Naive thymus-derived CD4-positive, alpha-beta T cell (primary cell): ENCODE measurements at regions not wholly inside any gene's neighbourhood (a gene's known extent, or its start where the extent isn't known, plus 50 kb on each side); places are given as distances from the start of the nearest gene placed in this dataset.

Experiments used
- ATAC-seq: fragments of 150-1000 bp; cut with Tn5 transposase; 2 replicates; pipeline ENCODE4 v1.10.0; 2021; ENCODE audit warnings: mild to moderate bottlenecking, moderate library complexity
- CTCF ChIA-PET: fragments of 350-600 bp; sonication (Branson Sonifier 250); formaldehyde crosslinking; loops from one replicate; lab custom pipeline; 2021; ENCODE audit warnings: antibody characterized with exemption; lab: Charles Lee
- POLR2A ChIA-PET: fragments of 350-600 bp; sonication (Branson Sonifier 250); formaldehyde crosslinking; loops from one replicate; lab custom pipeline; 2021; ENCODE audit warnings: antibody characterized with exemption, inconsistent platforms; lab: Charles Lee
- DNase-seq, 9 donors: peaks; one replicate each; pipeline versions ENCODE4 v3.0.0 to v3.0.0-alpha.2; 2020 to 2022; ENCODE audit warnings: mixed read lengths in 1 of 9
- H3K27ac ChIP-seq: one replicate; pipeline ENCODE4 v1.7.0; 2013; ENCODE audit warnings: mild to moderate bottlenecking, low read depth, low read length, moderate library complexity
- H3K27me3 ChIP-seq, 2 donors: one replicate each; pipeline ENCODE4 v1.7.0; 2013; ENCODE audit warnings: low read length in 2 of 2, mild to moderate bottlenecking in 2 of 2, moderate library complexity in 2 of 2; ENCODE audit not compliant: control insufficient read depth in 2 of 2, insufficient read depth in 2 of 2
- H3K36me3 ChIP-seq, 3 experiments: 1 replicate in 2 of 3; 2 replicates in 1 of 3; pipeline ENCODE4 v1.7.0; 2013; ENCODE audit warnings: low read length in 3 of 3, mild to moderate bottlenecking in 3 of 3, moderate library complexity in 1 of 3; ENCODE audit not compliant: insufficient read depth in 3 of 3, control insufficient read depth in 2 of 3
- H3K4me1 ChIP-seq, 2 donors: one replicate each; pipeline ENCODE4 v1.7.0; 2013; ENCODE audit warnings: low read length in 2 of 2, mild to moderate bottlenecking in 2 of 2, moderate library complexity in 1 of 2; ENCODE audit not compliant: control insufficient read depth in 2 of 2, insufficient read depth in 2 of 2
- H3K4me3 ChIP-seq: 2 replicates; pipeline ENCODE4 v1.7.0; 2013; ENCODE audit warnings: mild to moderate bottlenecking, low read length
- H3K9me3 ChIP-seq, 3 experiments: 1 replicate in 2 of 3; 2 replicates in 1 of 3; pipeline ENCODE4 v1.7.0; 2013; ENCODE audit warnings: low read length in 3 of 3; ENCODE audit not compliant: control insufficient read depth in 2 of 3
- H3K27ac Mint-ChIP-seq, 9 donors: one replicate each; pipeline ENCODE4 v1.8.0; 2020 to 2022; ENCODE audit warnings: mixed read lengths in 9 of 9, mild to moderate bottlenecking in 8 of 9, moderate library complexity in 5 of 9, inconsistent platforms in 2 of 9
- H3K27me3 Mint-ChIP-seq, 5 donors: one replicate each; pipeline ENCODE4 v1.8.0; 2021 to 2022; ENCODE audit warnings: mixed read lengths in 5 of 5, mild to moderate bottlenecking in 1 of 5
- H3K36me3 Mint-ChIP-seq, 5 donors: one replicate each; pipeline ENCODE4 v1.8.0; 2020 to 2022; ENCODE audit warnings: mixed read lengths in 5 of 5, mild to moderate bottlenecking in 3 of 5, inconsistent platforms in 1 of 5
- H3K4me1 Mint-ChIP-seq, 7 donors: one replicate each; pipeline ENCODE4 v1.8.0; 2020 to 2022; ENCODE audit warnings: mixed read lengths in 7 of 7, mild to moderate bottlenecking in 3 of 7, inconsistent platforms in 1 of 7
- H3K4me3 Mint-ChIP-seq, 10 donors: one replicate each; pipeline ENCODE4 v1.8.0; 2020 to 2022; ENCODE audit warnings: mild to moderate bottlenecking in 10 of 10, mixed read lengths in 10 of 10, moderate library complexity in 6 of 10, inconsistent platforms in 2 of 10
- H3K9me3 Mint-ChIP-seq, 11 donors: one replicate each; pipeline ENCODE4 v1.8.0; 2020 to 2022; ENCODE audit warnings: mixed read lengths in 11 of 11, mild to moderate bottlenecking in 4 of 11, inconsistent platforms in 1 of 11, moderate library complexity in 1 of 11
- intact Hi-C, 2 donors: fragments of 100-400 bp; cut with micrococcal nuclease; formaldehyde crosslinking; loops; one replicate each; pipeline ENCODE4 v1.15.1; 2023

- Histone ChIP-seq H3K36me3 (no peaks in the 10 kb centered on the region), H3K27ac (no peak overlapping the region), H3K4me1 (no peaks in the 10 kb centered on the region), H3K27me3 (no peaks in the 10 kb centered on the region), H3K9me3 (no peaks in the 10 kb centered on the region), H3K4me3 (no peak overlapping the region)
- CTCF ChIA-PET = no interaction called here
- Mint-ChIP-seq H3K9me3 (no peaks in the 10 kb centered on the region), H3K27me3 (peaks cover 0 to 13% (median 4%) of the 10 kb centered on the region in 5 donors), H3K36me3 (no peaks in the 10 kb centered on the region), H3K27ac (no peak overlapping the region), H3K4me3 (no peak overlapping the region), H3K4me1 (no peaks in the 10 kb centered on the region)
- DNase-seq (no peak), ATAC-seq (no peak)
- intact Hi-C loops = no loop called here
- POLR2A ChIA-PET = no interaction called here
Observed at GRCh38 chr7:17631061-17631460, 309.2 kb downstream of the SNX13 start.

GRCh38 chr7:17632384-17632783 lies 307.9 kb downstream of the SNX13 start:
- Histone ChIP-seq H3K27me3 (no peaks in the 10 kb centered on the region), H3K27ac (no peak overlapping the region), H3K9me3 (no peaks in the 10 kb centered on the region), H3K36me3 (no peaks in the 10 kb centered on the region), H3K4me1 (no peaks in the 10 kb centered on the region), H3K4me3 (no peak overlapping the region)
- Mint-ChIP-seq H3K4me1 (no peaks in the 10 kb centered on the region), H3K4me3 (no peak overlapping the region), H3K27me3 (peaks cover 0 to 15% (median 8%) of the 10 kb centered on the region in 5 donors), H3K36me3 (no peaks in the 10 kb centered on the region), H3K9me3 (no peaks in the 10 kb centered on the region), H3K27ac (no peak overlapping the region)
- DNase-seq (no peak), ATAC-seq (no peak)
- CTCF ChIA-PET = no interaction called here
- intact Hi-C loops = no loop called here
- POLR2A ChIA-PET = no interaction called here

- H3K9me3 Mint-ChIP-seq = peaks cover 0 to 2% (median 0%) of the 10 kb centered on the region in 11 donors
- H3K4me3 Mint-ChIP-seq = no peak overlapping the region
- H3K36me3 ChIP-seq = no peaks in the 10 kb centered on the region
- intact Hi-C loops = no loop called here
- H3K4me1 ChIP-seq = no peaks in the 10 kb centered on the region
- no peaks in the 10 kb centered on the region for H3K4me1 Mint-ChIP-seq
- CTCF ChIA-PET = no interaction called here
- peaks cover 0 to 19% (median 8%) of the 10 kb centered on the region in 5 donors for H3K27me3 Mint-ChIP-seq
- DNase-seq = no peak
- H3K27ac ChIP-seq = no peak overlapping the region
- no peaks in the 10 kb centered on the region for H3K9me3 ChIP-seq
- H3K27me3 ChIP-seq = no peaks in the 10 kb centered on the region
- ATAC-seq = peak; percentile 75
- H3K4me3 ChIP-seq = no peak overlapping the region
- POLR2A ChIA-PET = no interaction called here
- H3K27ac Mint-ChIP-seq = no peak overlapping the region
- H3K36me3 Mint-ChIP-seq = no peaks in the 10 kb centered on the region
Observed at GRCh38 chr7:17633067-17633466, 307.2 kb downstream of the SNX13 start.

- H3K4me3 ChIP-seq = no peak overlapping the region
- CTCF ChIA-PET = interaction anchor here (0.6 kb wide), 2 partner anchors 50 to 587 kb away, joined by 3 to 4 read pairs; no protein-coding TSS in a partner anchor
Observed at GRCh38 chr7:17638727-17639126, 301.6 kb downstream of the SNX13 start.

GRCh38 chr7:17640730-17641377 lies 299.4 kb downstream of the SNX13 start:
- H3K27ac ChIP-seq = no peak overlapping the region
- no peaks in the 10 kb centered on the region for H3K27me3 ChIP-seq
- H3K27me3 Mint-ChIP-seq = peaks cover 7 to 19% (median 11%) of the 10 kb centered on the region in 5 donors
- peaks cover 0 to 10% (median 0%) of the 10 kb centered on the region in 11 donors for H3K9me3 Mint-ChIP-seq
- intact Hi-C loops = loop anchor here in 1 of 2 donors (2.0 kb wide), 1 partner anchor 658 kb away; no protein-coding TSS in a partner anchor
- no peaks in the 10 kb centered on the region for H3K9me3 ChIP-seq
- no peak overlapping the region for H3K4me3 ChIP-seq
- no peak overlapping the region for H3K27ac Mint-ChIP-seq
- ATAC-seq = no peak
- no peak overlapping the region for H3K4me3 Mint-ChIP-seq
- no peaks in the 10 kb centered on the region for H3K4me1 Mint-ChIP-seq
- ChIA-PET POLR2A (no interaction called here), CTCF (no interaction called here)
- peak in 4 of 9 donors; percentile 1 to 31 (median 10) for DNase-seq
- no peaks in the 10 kb centered on the region for H3K36me3 Mint-ChIP-seq
- H3K36me3 ChIP-seq = no peaks in the 10 kb centered on the region
- no peaks in the 10 kb centered on the region for H3K4me1 ChIP-seq

More at GRCh38 chr7:17638727-17639126, 301.6 kb downstream of the SNX13 start:
- intact Hi-C loops = no loop called here
- no peaks in the 10 kb centered on the region for H3K4me1 ChIP-seq
- H3K27me3 ChIP-seq = no peaks in the 10 kb centered on the region
- H3K9me3 ChIP-seq = no peaks in the 10 kb centered on the region
- POLR2A ChIA-PET = no interaction called here
- Mint-ChIP-seq H3K4me1 (no peaks in the 10 kb centered on the region), H3K9me3 (peaks cover 0 to 4% (median 0%) of the 10 kb centered on the region in 11 donors), H3K36me3 (no peaks in the 10 kb centered on the region), H3K4me3 (no peak overlapping the region), H3K27me3 (peaks cover 7 to 27% (median 13%) of the 10 kb centered on the region in 5 donors), H3K27ac (no peak overlapping the region)
- DNase-seq = no peak
- no peak for ATAC-seq
- no peak overlapping the region for H3K27ac ChIP-seq
- no peaks in the 10 kb centered on the region for H3K36me3 ChIP-seq

GRCh38 chr7:17645500-17645899 lies 294.8 kb downstream of the SNX13 start:
- ChIA-PET CTCF (no interaction called here), POLR2A (no interaction called here)
- H3K27me3 Mint-ChIP-seq = peaks cover 4 to 28% (median 22%) of the 10 kb centered on the region in 5 donors
- no peaks in the 10 kb centered on the region for H3K4me1 Mint-ChIP-seq
- H3K36me3 Mint-ChIP-seq = no peaks in the 10 kb centered on the region
- ATAC-seq (no peak), DNase-seq (no peak)
- H3K27ac ChIP-seq = no peak overlapping the region
- no peak overlapping the region for H3K4me3 Mint-ChIP-seq
- H3K36me3 ChIP-seq = no peaks in the 10 kb centered on the region
- no peak overlapping the region for H3K27ac Mint-ChIP-seq
- intact Hi-C loops = loop anchor here in 1 of 2 donors (5.0 kb wide), 1 partner anchor 343 kb away; no protein-coding TSS in a partner anchor
- no peak overlapping the region for H3K4me3 ChIP-seq
- H3K27me3 ChIP-seq = no peaks in the 10 kb centered on the region
- no peaks in the 10 kb centered on the region for H3K9me3 ChIP-seq
- H3K9me3 Mint-ChIP-seq = peaks cover 0 to 10% (median 0%) of the 10 kb centered on the region in 11 donors
- H3K4me1 ChIP-seq = no peaks in the 10 kb centered on the region
